NB4 (cell line): ENCODE measurements at regions not wholly inside any gene's neighbourhood (a gene's known extent, or its start where the extent isn't known, plus 50 kb on each side); places are given as distances from the start of the nearest gene placed in this dataset.

ENCODE experiments used
- DNase-seq: peaks from one replicate; pipeline ENCODE4 v3.0.0; 2010; ENCODE audit warnings: low read depth
- H3K4me3 ChIP-seq: one replicate; pipeline ENCODE4 v1.5.1; 2011; ENCODE audit warnings: mild to moderate bottlenecking, low read depth, low read length, moderate library complexity
- CTCF ChIP-seq: IDR thresholded peaks from one replicate; pipeline ENCODE4 v1.5.1; 2012; ENCODE audit warnings: low read depth, low read length
- MAX ChIP-seq: IDR thresholded peaks from 2 replicates; pipeline ENCODE4 v1.6.1; 2011; ENCODE audit warnings: low read depth, low read length
- MYC ChIP-seq: IDR thresholded peaks from 2 replicates; pipeline ENCODE4 v1.6.1; 2011; ENCODE audit warnings: low read depth, low read length
- POLR2A ChIP-seq: IDR thresholded peaks from 2 replicates; pipeline ENCODE4 v1.6.1; 2011; ENCODE audit warnings: mild to moderate bottlenecking; ENCODE audit not compliant: insufficient read length; ENCODE audit errors: extremely low read depth

- no peak overlapping the region for H3K4me3 ChIP-seq
- TF ChIP-seq MAX: no peak
- no peak for TF ChIP-seq POLR2A
- no peak for TF ChIP-seq CTCF
- TF ChIP-seq MYC: no peak
Observed at GRCh38 chr11:128164080-128164741, 423.1 kb downstream of the ETS1 start.

GRCh38 chr11:128161994-128162393 lies 425.4 kb downstream of the ETS1 start:
- no peak for DNase-seq
- TF ChIP-seq MAX: no peak
- TF ChIP-seq CTCF: no peak
- TF ChIP-seq POLR2A: no peak
- no peak for TF ChIP-seq MYC
- no peak overlapping the region for H3K4me3 ChIP-seq

More at GRCh38 chr11:128164080-128164741, 423.1 kb downstream of the ETS1 start:
- no peak for DNase-seq

GRCh38 chr11:128161436-128161835 lies 425.9 kb downstream of the ETS1 start:
- TF ChIP-seq POLR2A (no peak), MYC (no peak), CTCF (no peak), MAX (no peak)
- H3K4me3 ChIP-seq: no peak overlapping the region
- DNase-seq: no peak

GRCh38 chr11:128158860-128159259 lies 428.5 kb downstream of the ETS1 start:
- DNase-seq: no peak
- TF ChIP-seq MYC (no peak), POLR2A (no peak), CTCF (no peak), MAX (no peak)

GRCh38 chr11:128157423-128158298 lies 429.7 kb downstream of the ETS1 start:
- peak; percentile 78 for DNase-seq
- peak overlapping the region; percentile 29 for H3K4me3 ChIP-seq
- peak; percentile 83 for TF ChIP-seq CTCF
- TF ChIP-seq MYC: no peak
- no peak for TF ChIP-seq POLR2A
- peak; percentile 70 for TF ChIP-seq MAX

More at GRCh38 chr11:128158860-128159259, 428.5 kb downstream of the ETS1 start:
- no peak overlapping the region for H3K4me3 ChIP-seq
